H9 (cell line): ENCODE measurements at regions not wholly inside any gene's neighbourhood (a gene's known extent, or its start where the extent isn't known, plus 50 kb on each side); places are given as distances from the start of the nearest gene placed in this dataset.

Experiments
- DNase-seq: peaks from one replicate; pipeline ENCODE4 v3.0.0-alpha.2; 2017
- H2AFZ ChIP-seq: one replicate; pipeline ENCODE4 v1.6.1; 2013; ENCODE audit warnings: mild to moderate bottlenecking, low read length, control low read depth, moderate library complexity
- H2AK5ac ChIP-seq: 2 replicates; pipeline ENCODE4 v1.6.1; 2013; ENCODE audit warnings: low read length, control low read depth, mixed read lengths; ENCODE audit not compliant: insufficient read length
- H2BK120ac ChIP-seq: one replicate; pipeline ENCODE4 v1.6.1; 2013; ENCODE audit warnings: low read depth, mild to moderate bottlenecking, low read length, control low read depth, inconsistent platforms; ENCODE audit not compliant: poor library complexity, severe bottlenecking
- H2BK12ac ChIP-seq: 2 replicates; pipeline ENCODE4 v1.6.1; 2013; ENCODE audit warnings: low read length, control low read depth, mixed read lengths, low read depth; ENCODE audit not compliant: insufficient read length
- H2BK15ac ChIP-seq: 2 replicates; pipeline ENCODE4 v1.6.1; 2013; ENCODE audit warnings: low read depth, low read length, control low read depth
- H2BK20ac ChIP-seq: one replicate; pipeline ENCODE4 v1.6.1; 2013; ENCODE audit warnings: low read depth, mild to moderate bottlenecking, low read length, control low read depth, inconsistent platforms; ENCODE audit not compliant: poor library complexity, severe bottlenecking
- H2BK5ac ChIP-seq: 2 replicates; pipeline ENCODE4 v1.6.1; 2013; ENCODE audit warnings: low read length, control low read depth, mixed read lengths; ENCODE audit not compliant: insufficient read length
- H3K14ac ChIP-seq: 2 replicates; pipeline ENCODE4 v1.6.1; 2013; ENCODE audit warnings: low read length, control low read depth; ENCODE audit not compliant: insufficient read depth
- H3K18ac ChIP-seq: 2 replicates; pipeline ENCODE4 v1.6.1; 2013; ENCODE audit warnings: low read depth, mild to moderate bottlenecking, mixed read lengths, low read length, control low read depth; ENCODE audit not compliant: insufficient read length
- H3K23ac ChIP-seq: 2 replicates; pipeline ENCODE4 v1.6.1; 2013; ENCODE audit warnings: low read length, control low read depth, mixed read lengths, low read depth; ENCODE audit not compliant: insufficient read length
- H3K23me2 ChIP-seq: 2 replicates; pipeline ENCODE4 v1.6.1; 2013; ENCODE audit warnings: low read depth, mild to moderate bottlenecking, mixed read lengths, low read length, control low read depth; ENCODE audit not compliant: insufficient read length, poor library complexity, severe bottlenecking
- H3K27ac ChIP-seq: 2 replicates; pipeline ENCODE4 v1.5.1; 2013; ENCODE audit warnings: low read length, control low read depth, mixed read lengths, low read depth; ENCODE audit not compliant: insufficient read length
- H3K27me3 ChIP-seq: 2 replicates; pipeline ENCODE4 v1.6.1; 2013; ENCODE audit warnings: low read length, control low read depth, inconsistent platforms; ENCODE audit not compliant: insufficient read depth
- H3K4ac ChIP-seq: 2 replicates; pipeline ENCODE4 v1.6.1; 2013; ENCODE audit warnings: low read depth, mild to moderate bottlenecking, control low read depth, inconsistent platforms, low read length, moderate library complexity
- H3K4me1 ChIP-seq: 2 replicates; pipeline ENCODE4 v1.6.1; 2013; ENCODE audit warnings: low read length, control low read depth, inconsistent platforms; ENCODE audit not compliant: insufficient read depth
- H3K4me2 ChIP-seq: 2 replicates; pipeline ENCODE4 v1.6.1; 2013; ENCODE audit warnings: low read length, control low read depth, mixed read lengths; ENCODE audit not compliant: insufficient read length, insufficient read depth
- H3K56ac ChIP-seq: 2 replicates; pipeline ENCODE4 v1.6.1; 2013; ENCODE audit warnings: low read depth, mild to moderate bottlenecking, mixed read lengths, low read length, control low read depth; ENCODE audit not compliant: insufficient read length
- H3K79me1 ChIP-seq: 2 replicates; pipeline ENCODE4 v1.6.1; 2013; ENCODE audit warnings: low read depth, mild to moderate bottlenecking, moderate library complexity, low read length, control low read depth, inconsistent platforms; ENCODE audit not compliant: insufficient read depth, poor library complexity, severe bottlenecking
- H3K79me2 ChIP-seq: 2 replicates; pipeline ENCODE4 v1.6.1; 2013; ENCODE audit warnings: low read length, control low read depth, inconsistent platforms; ENCODE audit not compliant: insufficient read depth
- H3K9ac ChIP-seq: 2 replicates; pipeline ENCODE4 v1.6.1; 2013; ENCODE audit warnings: low read length, control low read depth, mixed read lengths; ENCODE audit not compliant: insufficient read length; ENCODE audit errors: extremely low read depth
- H3K9me3 ChIP-seq: one replicate; pipeline ENCODE4 v1.6.1; 2013; ENCODE audit warnings: low read depth, low read length, inconsistent platforms; ENCODE audit not compliant: control insufficient read depth
- H3T11ph ChIP-seq: one replicate; pipeline ENCODE4 v1.6.1; 2013; ENCODE audit warnings: mild to moderate bottlenecking, low read length, control low read depth, inconsistent platforms
- H4K20me1 ChIP-seq: one replicate; pipeline ENCODE4 v1.6.1; 2013; ENCODE audit not compliant: control insufficient read depth, insufficient read length, insufficient read depth
- H4K5ac ChIP-seq: 2 replicates; pipeline ENCODE4 v1.6.1; 2013; ENCODE audit warnings: low read depth, mild to moderate bottlenecking, mixed read lengths, low read length, control low read depth; ENCODE audit not compliant: insufficient read length
- H4K8ac ChIP-seq: replicated peaks from 2 replicates; pipeline ENCODE4 v1.6.1; 2013; ENCODE audit warnings: low read length, control low read depth, mixed read lengths, low read depth; ENCODE audit not compliant: insufficient read length
- H4K91ac ChIP-seq: 2 replicates; pipeline ENCODE4 v1.6.1; 2013; ENCODE audit warnings: low read depth, mild to moderate bottlenecking, moderate library complexity, mixed read lengths, low read length, control low read depth; ENCODE audit not compliant: insufficient read length
- H3K27ac Mint-ChIP-seq, 3 experiments: 2 replicates in 2 of 3; 3 replicates in 1 of 3; pipeline ENCODE4 v1.8.0; 2020 to 2021; ENCODE audit warnings: mixed read lengths in 3 of 3, mild to moderate bottlenecking in 1 of 3, moderate library complexity in 1 of 3
- H3K27me3 Mint-ChIP-seq: 2 replicates; pipeline ENCODE4 v1.8.0; 2021; ENCODE audit warnings: low read depth, mild to moderate bottlenecking, moderate library complexity, mixed read lengths
- H3K36me3 Mint-ChIP-seq, 3 experiments: 2 replicates in 2 of 3; 3 replicates in 1 of 3; pipeline ENCODE4 v1.8.0; 2020 to 2021; ENCODE audit warnings: low read depth in 3 of 3, mixed read lengths in 3 of 3; ENCODE audit not compliant: insufficient read depth in 1 of 3
- H3K4me1 Mint-ChIP-seq, 2 experiments: 2 replicates each; pipeline ENCODE4 v1.8.0; 2020; ENCODE audit warnings: mixed read lengths in 2 of 2
- H3K4me3 Mint-ChIP-seq, 2 experiments: 2 replicates in 1 of 2; 3 replicates in 1 of 2; pipeline ENCODE4 v1.8.0; 2020 to 2021; ENCODE audit warnings: mild to moderate bottlenecking in 2 of 2, mixed read lengths in 2 of 2, moderate library complexity in 1 of 2
- H3K9me3 Mint-ChIP-seq, 2 experiments: 2 replicates in 1 of 2; 3 replicates in 1 of 2; pipeline ENCODE4 v1.8.0; 2020; ENCODE audit warnings: mild to moderate bottlenecking in 2 of 2, mixed read lengths in 2 of 2, moderate library complexity in 1 of 2
- CTCF ChIP-seq: fragments of 200-600 bp; sonication (generic); conservative IDR thresholded peaks from 3 replicates; pipeline ENCODE4 v1.8.0; 2021; ENCODE audit warnings: antibody characterized with exemption, mild to moderate bottlenecking
- WGBS: extraction: QIAGEN DNeasy Blood & Tissue Kit; methylation state at CpG from one replicate; pipeline ENCODE4 v1.1.7; 2013; ENCODE audit warnings: missing lambda C conversion rate, low lambda C conversion rate, mixed read lengths; ENCODE audit not compliant: insufficient read length; ENCODE audit errors: extremely low coverage; 5-methylcytosine and 5-hydroxymethylcytosine counted together

- Histone ChIP-seq H3K4me2 (no peak overlapping the region), H4K20me1 (no peaks in the 10 kb centered on the region), H3K18ac (no peak overlapping the region), H2BK15ac (no peak overlapping the region), H3K56ac (no peak overlapping the region), H2BK20ac (no peak overlapping the region), H2AK5ac (no peak overlapping the region), H3K79me2 (no peaks in the 10 kb centered on the region; the same call in 1 of the 2 replicates), H2BK120ac (no peak overlapping the region), H3K23ac (no peak overlapping the region), H2BK5ac (no peak overlapping the region), H4K5ac (no peak overlapping the region), H3K9me3 (no peaks in the 10 kb centered on the region), H3K9ac (no peak overlapping the region), H4K8ac (no peak overlapping the region), H3K4ac (no peak overlapping the region), H2BK12ac (no peak overlapping the region), H3T11ph (no peak overlapping the region), H3K79me1 (no peaks in the 10 kb centered on the region), H3K23me2 (no peaks in the 10 kb centered on the region), H3K27me3 (no peaks in the 10 kb centered on the region), H3K27ac (no peak overlapping the region), H3K14ac (no peak overlapping the region), H3K4me1 (no peaks in the 10 kb centered on the region), H2AFZ (no peak overlapping the region), H4K91ac (no peak overlapping the region)
- DNase-seq: no peak
- Mint-ChIP-seq H3K4me1 (no peaks in the 10 kb centered on the region), H3K27ac (no peak overlapping the region), H3K36me3 (no peaks in the 10 kb centered on the region), H3K4me3 (no peak overlapping the region), H3K9me3 (no peaks in the 10 kb centered on the region), H3K27me3 (no peaks in the 10 kb centered on the region)
- no CpG with 5 or more reads among the region's 1 CpG for WGBS
- no peak for TF ChIP-seq CTCF
Observed at GRCh38 chr18:38688416-38688815, 1122.8 kb upstream of the CELF4 start.
